GM06990 (cell line): ENCODE measurements at regions not wholly inside any gene's neighbourhood (a gene's known extent, or its start where the extent isn't known, plus 50 kb on each side); places are given as distances from the start of the nearest gene placed in this dataset.

Experiments used
- DNase-seq: peaks from one replicate; pipeline ENCODE4 v3.0.0-alpha.2; 2011; ENCODE audit not compliant: insufficient read length; ENCODE audit errors: extremely low read depth
- H3K27me3 ChIP-seq: replicated peaks from 2 replicates; pipeline ENCODE4 v1.6.0; 2011; ENCODE audit warnings: low read length; ENCODE audit not compliant: control insufficient read depth, insufficient read depth
- H3K36me3 ChIP-seq: 2 replicates; pipeline ENCODE4 v1.5.1; 2011; ENCODE audit warnings: low read length; ENCODE audit not compliant: control insufficient read depth, insufficient read depth
- H3K4me3 ChIP-seq: replicated peaks from 2 replicates; pipeline ENCODE4 v1.5.1; 2011; ENCODE audit warnings: low read depth, mild to moderate bottlenecking, control low read depth, low read length
- TF ChIP-seq, protein P1 (sequence below): IDR thresholded peaks from 2 replicates; pipeline ENCODE4 v1.5.1; 2011; ENCODE audit warnings: low read length, control low read depth, mild to moderate bottlenecking, inconsistent platforms; ENCODE audit not compliant: insufficient read depth, poor library complexity, severe bottlenecking

- H3K27me3 ChIP-seq: no peaks in the 10 kb centered on the region
- TF ChIP-seq, protein P1, sequence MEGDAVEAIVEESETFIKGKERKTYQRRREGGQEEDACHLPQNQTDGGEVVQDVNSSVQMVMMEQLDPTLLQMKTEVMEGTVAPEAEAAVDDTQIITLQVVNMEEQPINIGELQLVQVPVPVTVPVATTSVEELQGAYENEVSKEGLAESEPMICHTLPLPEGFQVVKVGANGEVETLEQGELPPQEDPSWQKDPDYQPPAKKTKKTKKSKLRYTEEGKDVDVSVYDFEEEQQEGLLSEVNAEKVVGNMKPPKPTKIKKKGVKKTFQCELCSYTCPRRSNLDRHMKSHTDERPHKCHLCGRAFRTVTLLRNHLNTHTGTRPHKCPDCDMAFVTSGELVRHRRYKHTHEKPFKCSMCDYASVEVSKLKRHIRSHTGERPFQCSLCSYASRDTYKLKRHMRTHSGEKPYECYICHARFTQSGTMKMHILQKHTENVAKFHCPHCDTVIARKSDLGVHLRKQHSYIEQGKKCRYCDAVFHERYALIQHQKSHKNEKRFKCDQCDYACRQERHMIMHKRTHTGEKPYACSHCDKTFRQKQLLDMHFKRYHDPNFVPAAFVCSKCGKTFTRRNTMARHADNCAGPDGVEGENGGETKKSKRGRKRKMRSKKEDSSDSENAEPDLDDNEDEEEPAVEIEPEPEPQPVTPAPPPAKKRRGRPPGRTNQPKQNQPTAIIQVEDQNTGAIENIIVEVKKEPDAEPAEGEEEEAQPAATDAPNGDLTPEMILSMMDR: no peak
Observed at GRCh38 chr13:111883571-111884343, 183.2 kb upstream of the SOX1 start.

GRCh38 chr13:111886217-111886945, 180.6 kb upstream of the SOX1 start:
- Histone ChIP-seq H3K4me3 (no peak overlapping the region), H3K36me3 (no peaks in the 10 kb centered on the region), H3K27me3 (no peaks in the 10 kb centered on the region)
- TF ChIP-seq, protein P1: no peak
- DNase-seq: no peak

More at GRCh38 chr13:111883571-111884343, 183.2 kb upstream of the SOX1 start:
- DNase-seq: no peak
- Histone ChIP-seq H3K36me3 (no peaks in the 10 kb centered on the region), H3K4me3 (no peak overlapping the region)

GRCh38 chr13:111893071-111893606, 173.8 kb upstream of the SOX1 start:
- Histone ChIP-seq H3K27me3 (no peaks in the 10 kb centered on the region), H3K36me3 (no peaks in the 10 kb centered on the region), H3K4me3 (no peak overlapping the region)
- DNase-seq: no peak
- TF ChIP-seq, protein P1: no peak

- no peak for DNase-seq
- Histone ChIP-seq H3K4me3 (no peak overlapping the region), H3K36me3 (no peaks in the 10 kb centered on the region), H3K27me3 (no peaks in the 10 kb centered on the region)
- TF ChIP-seq, protein P1: no peak
Observed at GRCh38 chr13:111893607-111894443, 173.1 kb upstream of the SOX1 start.

DNA sequence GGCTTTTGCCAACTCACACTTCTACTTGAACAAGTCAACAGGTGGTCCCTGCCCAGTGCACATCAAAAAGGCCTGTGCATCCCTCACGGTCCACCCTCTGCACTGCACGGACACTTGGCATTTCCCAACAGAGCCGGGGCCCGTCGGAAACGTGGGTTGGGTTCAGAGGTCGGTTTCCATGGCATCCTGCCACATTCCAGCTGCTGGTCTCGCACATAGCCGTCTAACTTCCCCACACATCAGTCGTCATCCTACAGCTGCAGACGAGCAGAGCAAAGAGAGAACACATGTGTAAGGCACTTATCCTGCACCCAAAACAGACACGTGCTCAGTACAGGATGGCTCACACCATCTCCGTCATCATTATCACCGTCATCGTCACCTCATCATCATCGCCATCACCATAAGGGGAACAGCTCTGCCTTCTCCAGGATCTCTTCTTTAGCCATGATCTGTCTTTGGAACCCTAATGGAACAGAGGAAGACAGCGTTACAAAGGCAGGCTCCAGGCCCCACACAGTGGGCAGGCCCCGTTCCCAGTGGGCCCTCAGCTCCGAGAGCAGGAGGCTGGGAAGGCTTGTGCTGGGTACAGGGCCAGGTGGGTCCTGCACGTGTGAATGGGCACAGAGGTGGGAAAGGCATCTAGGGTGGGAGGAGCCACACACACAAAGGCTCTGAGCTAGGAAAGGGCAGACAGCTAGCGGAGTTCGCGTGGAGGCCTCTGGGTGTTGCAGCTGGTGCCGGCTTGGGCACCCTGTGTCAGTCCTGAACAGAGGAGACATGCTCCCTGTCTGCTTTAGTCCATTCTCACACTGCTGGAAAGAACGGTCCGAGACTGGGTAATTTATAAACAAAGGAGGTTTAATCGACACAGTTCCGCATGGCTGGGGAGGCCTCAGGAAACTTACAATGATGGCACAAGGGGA, 170.8 kb upstream of the SOX1 start:
- Histone ChIP-seq H3K4me3 (no peak overlapping the region), H3K36me3 (no peaks in the 10 kb centered on the region), H3K27me3 (no peaks in the 10 kb centered on the region)
- no peak for DNase-seq
- TF ChIP-seq, protein P1: no peak
